Right lobe of liver (tissue), 6 donors: ENCODE measurements at regions not wholly inside any gene's neighbourhood (a gene's known extent, or its start where the extent isn't known, plus 50 kb on each side); places are given as distances from the start of the nearest gene placed in this dataset.

Experiments used
- ATAC-seq, 4 donors: fragments of 200-7000 bp; cut with Tn5 transposase; one replicate each; pipeline ENCODE4 v1.9.1; 2020; ENCODE audit warnings: mild to moderate bottlenecking in 4 of 4, moderate library complexity in 4 of 4
- DNase-seq, 3 donors: peaks; one replicate each; pipeline ENCODE4 v3.0.0-alpha.2; 2020
- H3K27ac ChIP-seq, 3 donors: fragments of 200-600 bp; one replicate each; pipeline ENCODE4 v1.8.0; 2022
- H3K27me3 ChIP-seq, 2 donors: fragments of 200-600 bp; one replicate each; pipeline ENCODE4 v1.8.0; 2022
- H3K36me3 ChIP-seq, 4 donors: fragments of 200-600 bp; sonication (generic) in 1 of 4; one replicate each; pipeline versions ENCODE4 v1.5.1 to v1.8.0; 2017 to 2022; ENCODE audit warnings: control low read depth in 1 of 4
- H3K4me1 ChIP-seq, 4 donors: fragments of 200-600 bp; sonication (generic) in 1 of 4; one replicate each; pipeline versions ENCODE4 v1.5.1 to v1.8.0; 2017 to 2022; ENCODE audit warnings: control low read depth in 1 of 4
- H3K4me3 ChIP-seq, 3 donors: fragments of 200-600 bp; one replicate each; pipeline ENCODE4 v1.8.0; 2022
- H3K9me3 ChIP-seq, 4 donors: fragments of 200-600 bp; sonication (generic) in 1 of 4; one replicate each; pipeline versions ENCODE4 v1.5.1 to v1.8.0; 2017 to 2022; ENCODE audit warnings: control low read depth in 1 of 4
- CTCF ChIP-seq, 4 donors: fragments of 200-600 bp in 3 of 4; fragments of 450-650 bp in 1 of 4; IDR thresholded peaks; one replicate each; pipeline versions ENCODE4 v1.5.1 to v1.8.0; 2016 to 2022; ENCODE audit warnings: antibody characterized with exemption in 4 of 4, mild to moderate bottlenecking in 2 of 4
- POLR2A ChIP-seq: fragments of 450-650 bp; IDR thresholded peaks from one replicate; pipeline ENCODE4 v1.6.1; 2017; ENCODE audit warnings: antibody characterized with exemption, mild to moderate bottlenecking
- WGBS: methylation state at CpG from one replicate; pipeline ENCODE4 v1.1.6; 2018; ENCODE audit warnings: low coverage, low lambda C conversion rate; ENCODE audit not compliant: insufficient coverage; ENCODE audit errors: missing lambda C conversion rate; 5-methylcytosine and 5-hydroxymethylcytosine counted together
- intact Hi-C, 2 donors: fragments of 100-400 bp; cut with DNase I; formaldehyde crosslinking; loops; one replicate each; pipeline versions ENCODE4 v1.11.2 to v1.14.1; 2022
- donor health status: DM: no; HTN: yes; CAD: no.
- donor health status: DM: no; HTN: no; CAD: no.
- donor health status: DM: no; HTN: no; CAD: no.
- donor health status: DM: no; HTN: yes; CAD: no.
- donor health status: DM: no; HTN: yes; CAD: no.

DNA sequence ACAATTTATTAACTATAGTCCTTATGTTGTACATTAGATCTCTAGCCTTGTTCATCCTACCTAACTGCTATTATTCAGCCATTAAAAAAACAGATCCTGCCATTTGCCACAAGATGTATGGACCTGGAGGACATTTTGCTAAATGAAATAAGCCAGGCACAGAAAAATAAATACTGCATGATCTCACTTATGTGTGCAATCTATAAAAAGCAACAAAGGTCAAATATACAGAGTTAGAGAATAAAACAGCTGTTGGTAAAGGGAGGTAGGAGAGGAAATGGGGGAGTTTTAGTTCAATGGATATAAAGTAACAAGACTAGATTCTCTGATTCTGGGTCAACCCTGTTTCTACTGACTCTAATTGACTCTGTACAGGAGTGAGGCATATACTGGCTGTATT lies 103.3 kb upstream of the FAM9C start:
- H3K4me3 ChIP-seq = no peak overlapping the region
- H3K27me3 ChIP-seq = no peaks in the 10 kb centered on the region
- no peak overlapping the region for H3K27ac ChIP-seq
- no peak for TF ChIP-seq CTCF (IDR thresholded peaks at IDR 0.05)
- no peak for TF ChIP-seq POLR2A
- H3K36me3 ChIP-seq = no peaks in the 10 kb centered on the region
- no peaks in the 10 kb centered on the region for H3K9me3 ChIP-seq
- DNase-seq (no peak), ATAC-seq (no peak)
- intact Hi-C loops = no loop called here
- H3K4me1 ChIP-seq = no peaks in the 10 kb centered on the region

DNA sequence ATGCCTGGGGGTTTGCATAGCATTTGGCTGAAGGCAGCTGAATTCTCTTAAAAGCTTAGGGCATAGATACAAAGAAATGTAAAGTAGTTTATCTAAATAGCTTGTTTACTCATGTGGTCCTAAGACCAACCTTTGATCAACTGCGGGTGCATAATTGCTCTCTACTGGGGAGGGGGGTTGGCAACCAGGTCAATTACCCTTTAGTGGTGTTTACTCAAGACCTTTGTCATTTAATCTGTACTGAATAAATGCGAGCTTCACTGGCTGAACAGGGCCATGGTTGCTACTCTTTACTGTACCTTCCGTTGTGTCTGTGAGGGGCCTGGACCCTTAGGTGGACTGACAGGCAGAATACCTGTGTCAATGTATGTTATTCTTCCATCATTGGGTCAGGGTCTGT lies 102.7 kb upstream of the FAM9C start:
- no peaks in the 10 kb centered on the region for H3K36me3 ChIP-seq
- intact Hi-C loops = no loop called here
- no peaks in the 10 kb centered on the region for H3K27me3 ChIP-seq
- DNase-seq (no peak), ATAC-seq (no peak)
- no peaks in the 10 kb centered on the region for H3K4me1 ChIP-seq
- no peak for TF ChIP-seq CTCF (IDR thresholded peaks at IDR 0.05)
- no peak for TF ChIP-seq POLR2A
- no peaks in the 10 kb centered on the region for H3K9me3 ChIP-seq
- 59% methylated on average over 3 of the region's 3 CpGs for WGBS
- H3K4me3 ChIP-seq = no peak overlapping the region
- no peak overlapping the region for H3K27ac ChIP-seq

DNA sequence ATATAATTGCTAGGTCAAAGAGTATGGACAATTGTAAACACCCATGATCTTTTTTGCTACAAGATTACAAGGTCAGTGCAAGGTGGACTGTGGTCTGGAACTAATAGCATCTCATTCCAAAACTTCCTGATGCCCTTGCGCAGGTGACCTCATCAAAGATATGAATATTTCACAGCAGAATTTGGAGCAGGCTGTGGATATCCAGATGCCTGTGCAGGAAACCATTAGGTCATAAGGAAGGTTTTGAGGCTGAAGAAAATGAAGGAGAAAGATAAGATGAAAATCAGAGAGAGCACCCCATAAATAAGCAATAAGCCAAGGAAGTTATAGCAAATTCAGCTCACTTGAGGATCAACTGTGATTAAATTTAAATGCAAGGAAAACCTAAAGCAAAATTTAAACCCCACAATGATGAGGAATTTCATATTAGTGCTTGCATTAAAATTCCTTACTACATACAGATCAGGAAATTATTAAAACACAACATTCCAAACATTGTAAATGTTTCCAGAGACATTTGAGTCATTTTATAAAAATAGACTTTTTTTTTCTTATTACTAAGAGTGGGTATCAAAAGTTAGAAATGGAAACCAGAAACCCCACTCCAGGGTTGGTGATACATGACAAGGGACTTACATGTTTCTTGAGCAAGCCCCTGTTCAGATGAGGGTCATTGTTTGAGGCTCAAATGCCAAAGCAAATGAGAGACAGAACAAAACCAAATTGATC lies 100.7 kb upstream of the FAM9C start:
- DNase-seq (no peak), ATAC-seq (no peak)
- intact Hi-C loops = no loop called here
- Histone ChIP-seq H3K36me3 (no peaks in the 10 kb centered on the region), H3K9me3 (no peaks in the 10 kb centered on the region), H3K4me1 (no peaks in the 10 kb centered on the region), H3K4me3 (no peak overlapping the region), H3K27me3 (no peaks in the 10 kb centered on the region), H3K27ac (no peak overlapping the region)
- TF ChIP-seq POLR2A (no peak), CTCF (IDR thresholded peaks at IDR 0.05) (no peak)
- WGBS = 100% methylated on average over 1 of the region's 1 CpG

- ATAC-seq (no peak), DNase-seq (no peak)
- no peaks in the 10 kb centered on the region for H3K36me3 ChIP-seq
These were observed 98.5 kb upstream of the FAM9C start for GRCh38 chrX:13142891-13143290.

More at GRCh38 chrX:13142891-13143290, 98.5 kb upstream of the FAM9C start:
- intact Hi-C loops = no loop called here
- 67% methylated on average over 3 of the region's 3 CpGs for WGBS
- Histone ChIP-seq H3K4me3 (no peak overlapping the region), H3K9me3 (no peaks in the 10 kb centered on the region), H3K4me1 (no peaks in the 10 kb centered on the region), H3K27ac (no peak overlapping the region), H3K27me3 (no peaks in the 10 kb centered on the region)
- TF ChIP-seq POLR2A = no peak
- TF ChIP-seq CTCF (IDR thresholded peaks at IDR 0.05) = no peak
